CD4-positive, alpha-beta T cell treated with Interleukin-4 for 4 hours (primary cell): ENCODE measurements at regions not wholly inside any gene's neighbourhood (a gene's known extent, or its start where the extent isn't known, plus 50 kb on each side); places are given as distances from the start of the nearest gene placed in this dataset.

Source experiments
- DNase-seq: peaks from one replicate; pipeline ENCODE4 v3.0.0-alpha.2; 2020

- no peak for DNase-seq
Measured at GRCh38 chr4:138014590-138015288, 227.4 kb downstream of the SLC7A11 start.

GRCh38 chr4:138013625-138014024 lies 228.5 kb downstream of the SLC7A11 start:
- DNase-seq = no peak

- DNase-seq = no peak
Measured at GRCh38 chr4:138010639-138011038, 231.5 kb downstream of the SLC7A11 start.

- no peak for DNase-seq
Measured at GRCh38 chr4:138007572-138007971, 234.6 kb downstream of the SLC7A11 start.

GRCh38 chr4:138005486-138005885 lies 236.7 kb downstream of the SLC7A11 start:
- no peak for DNase-seq

GRCh38 chr4:138003248-138003647 lies 238.9 kb downstream of the SLC7A11 start:
- DNase-seq = no peak

- no peak for DNase-seq
Measured at GRCh38 chr4:137998666-137999429, 243.3 kb downstream of the SLC7A11 start.

GRCh38 chr4:137997496-137997895 lies 244.7 kb downstream of the SLC7A11 start:
- DNase-seq = no peak

- DNase-seq = no peak
Measured at GRCh38 chr4:137994853-137995252, 247.3 kb downstream of the SLC7A11 start.

GRCh38 chr4:137993232-137993631 lies 248.9 kb downstream of the SLC7A11 start:
- DNase-seq = no peak

GRCh38 chr4:137981277-137981676 lies 260.9 kb downstream of the SLC7A11 start:
- DNase-seq = no peak

GRCh38 chr4:137980641-137981040 lies 261.5 kb downstream of the SLC7A11 start:
- DNase-seq = no peak

- no peak for DNase-seq
Measured at GRCh38 chr4:137979938-137980337, 262.2 kb downstream of the SLC7A11 start.

GRCh38 chr4:137968956-137969678 lies 273.0 kb downstream of the SLC7A11 start:
- no peak for DNase-seq

GRCh38 chr4:137967480-137968190 lies 274.5 kb downstream of the SLC7A11 start:
- no peak for DNase-seq

- DNase-seq = no peak
Measured at GRCh38 chr4:137966504-137966903, 275.6 kb downstream of the SLC7A11 start.

GRCh38 chr4:137961051-137961438 lies 281.1 kb downstream of the SLC7A11 start:
- no peak for DNase-seq

GRCh38 chr4:137960371-137961050 lies 281.6 kb downstream of the SLC7A11 start:
- DNase-seq = no peak

GRCh38 chr4:137957806-137958205 lies 284.3 kb downstream of the SLC7A11 start:
- DNase-seq = no peak

- DNase-seq = no peak
Measured at GRCh38 chr4:137956256-137956655, 285.9 kb downstream of the SLC7A11 start.

- DNase-seq = no peak
Measured at GRCh38 chr4:137955595-137955994, 286.6 kb downstream of the SLC7A11 start.

- no peak for DNase-seq
Measured at GRCh38 chr4:137952116-137952515, 290.0 kb downstream of the SLC7A11 start.

- no peak for DNase-seq
Measured at GRCh38 chr4:137950286-137950685, 291.9 kb downstream of the SLC7A11 start.
